ENCODE measurements at regions not wholly inside any gene's neighbourhood (a gene's known extent, or its start where the extent isn't known, plus 50 kb on each side); places are given as distances from the start of the nearest gene placed in this dataset.

- no peaks in the 10 kb centered on the region for H3K79me2 ChIP-seq (replicated peaks; ENCODE audit: insufficient read depth)
- H3K27me3 ChIP-seq (ENCODE audit: insufficient read depth): no peaks in the 10 kb centered on the region
- no peak overlapping the region for H3K4me2 ChIP-seq
- DNase-seq (ENCODE audit: low spot score) (no peak), ATAC-seq (no peak)
- H2AFZ ChIP-seq: no peak overlapping the region
- 0 out of 2 replicates have a peak, but pooled peaks cover 9% of the 10 kb centered on the region for H3K9me2 ChIP-seq (ENCODE audit: insufficient read depth)
- TF ChIP-seq ZNF114 (CRISPR knock-in tag; IDR thresholded peaks at IDR 0.05) (no peak), ETS1 (IDR thresholded peaks at IDR 0.05) (no peak), STAT1 (IDR thresholded peaks at IDR 0.05; ENCODE audit: unreplicated experiment) (no peak), CREB1 (CRISPR knock-in tag; IDR thresholded peaks at IDR 0.05; ENCODE audit: low read depth) (no peak)
- no peak overlapping the region for H3K4me3 ChIP-seq
- Mint-ChIP-seq H3K4me3 (no peak overlapping the region), H3K4me1 (no peaks in the 10 kb centered on the region), H3K36me3 (ENCODE audit: low read depth) (no peaks in the 10 kb centered on the region; the same call in 2 of the 3 replicates), H3K27me3 (ENCODE audit: insufficient read depth, low read depth, poor library complexity) (no peaks in the 10 kb centered on the region), H3K27ac (no peak overlapping the region), H3K9me3 (peaks cover 4% of the 10 kb centered on the region; the same call in 2 of the 3 replicates)
- H4K20me1 ChIP-seq (replicated peaks; ENCODE audit: insufficient read depth): no peaks in the 10 kb centered on the region
- no peak overlapping the region for H3K27ac ChIP-seq (ENCODE audit: low read depth)
- H3F3A ChIP-seq (replicated peaks; ENCODE audit: low read depth): no peaks in the 10 kb centered on the region
- H3K36me3 ChIP-seq (ENCODE audit: insufficient read depth): no peaks in the 10 kb centered on the region
- no peaks in the 10 kb centered on the region for H3K4me1 ChIP-seq (ENCODE audit: insufficient read depth)
These were observed 460.3 kb upstream of the EPHA6 start for GRCh38 chr3:96354106-96354505.

GRCh38 chr3:96354742-96355141, 459.7 kb upstream of the EPHA6 start:
- ATAC-seq (no peak), DNase-seq (ENCODE audit: low spot score) (no peak)
- no peaks in the 10 kb centered on the region for H3K27me3 Mint-ChIP-seq (ENCODE audit: insufficient read depth, low read depth, poor library complexity)
- H3K36me3 ChIP-seq (ENCODE audit: insufficient read depth): no peaks in the 10 kb centered on the region
- no peak overlapping the region for H3K4me3 ChIP-seq
- H3K9me3 Mint-ChIP-seq: peaks cover 6% of the 10 kb centered on the region; the same call in 2 of the 3 replicates
- no peak overlapping the region for H3K27ac ChIP-seq (ENCODE audit: low read depth)
- no peak overlapping the region for H3K4me2 ChIP-seq
- no peak overlapping the region for H2AFZ ChIP-seq
- no peaks in the 10 kb centered on the region for H3K4me1 ChIP-seq (ENCODE audit: insufficient read depth)
- no peaks in the 10 kb centered on the region for H3K4me1 Mint-ChIP-seq
- H3K4me3 Mint-ChIP-seq: no peak overlapping the region
- no peaks in the 10 kb centered on the region for H3K79me2 ChIP-seq (replicated peaks; ENCODE audit: insufficient read depth)
- H3K27me3 ChIP-seq (ENCODE audit: insufficient read depth): no peaks in the 10 kb centered on the region
- no peak overlapping the region for H3K27ac Mint-ChIP-seq
- H3F3A ChIP-seq (replicated peaks; ENCODE audit: low read depth): no peaks in the 10 kb centered on the region
- H4K20me1 ChIP-seq (replicated peaks; ENCODE audit: insufficient read depth): no peaks in the 10 kb centered on the region
- H3K9me2 ChIP-seq (ENCODE audit: insufficient read depth): peaks cover 14% of the 10 kb centered on the region; the same call in 1 of the 2 replicates
- H3K36me3 Mint-ChIP-seq (ENCODE audit: low read depth): no peaks in the 10 kb centered on the region; the same call in 1 of the 3 replicates
- TF ChIP-seq EZH2phosphoT487 (IDR thresholded peaks at IDR 0.05; ENCODE audit: unreplicated experiment) (no peak), STAT1 (IDR thresholded peaks at IDR 0.05; ENCODE audit: unreplicated experiment) (no peak), POLR2AphosphoS5 (IDR thresholded peaks at IDR 0.05; ENCODE audit: low read depth) (no peak), ZNF462 (CRISPR knock-in tag; IDR thresholded peaks at IDR 0.05) (no peak), CTCF (conservative IDR thresholded peaks at IDR 0.05; ENCODE audit: low read depth in 2 of 2) (no peak), ETS1 (IDR thresholded peaks at IDR 0.05) (no peak), EZH2 (IDR thresholded peaks at IDR 0.05; ENCODE audit: low read depth, unreplicated experiment) (no peak), CREB1 (CRISPR knock-in tag; IDR thresholded peaks at IDR 0.05; ENCODE audit: low read depth) (no peak)
